M059J (cell line): ENCODE measurements at regions not wholly inside any gene's neighbourhood (a gene's known extent, or its start where the extent isn't known, plus 50 kb on each side); places are given as distances from the start of the nearest gene placed in this dataset.
"Not testable (repeated sequence)": the region's sequence is repeated elsewhere in the genome, so short reads cannot be mapped to it uniquely, and the experiment has no call there.

Experiments used
- DNase-seq: peaks from one replicate; pipeline ENCODE4 v3.0.0-alpha.2; 2012; ENCODE audit warnings: low read depth

DNA sequence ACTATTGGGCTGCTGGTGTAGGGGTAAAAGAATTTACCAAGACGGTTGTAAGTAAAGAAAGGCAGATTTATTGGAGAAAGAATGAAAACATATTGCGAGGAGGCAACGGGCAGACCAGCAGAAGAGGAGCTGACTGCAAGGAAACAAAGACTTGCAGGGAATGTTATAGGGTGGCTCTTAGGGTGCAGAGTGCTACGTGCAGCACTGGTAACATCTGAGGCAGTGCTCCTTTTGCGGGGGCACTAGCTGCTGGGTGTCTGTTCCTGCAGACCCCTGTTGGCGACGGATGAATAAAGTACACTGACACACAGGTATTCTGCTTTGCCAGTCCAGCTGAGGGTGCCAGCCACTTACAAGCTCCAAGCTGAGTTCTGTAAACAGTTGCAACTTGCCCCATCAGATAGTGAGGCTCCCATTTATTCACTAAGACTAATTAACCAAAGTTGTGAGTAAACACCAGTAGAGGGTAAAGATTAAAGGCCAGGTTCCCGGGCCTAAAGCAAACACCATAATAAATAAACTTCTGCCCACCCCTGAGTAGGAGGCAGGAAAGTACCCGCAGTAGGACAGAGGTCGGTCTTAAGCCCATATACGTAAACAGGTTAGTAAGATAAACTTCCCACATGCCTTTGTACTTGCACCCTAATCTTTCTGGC, 140.2 kb upstream of the KCNK1 start:
- no peak for DNase-seq

- no peak for DNase-seq
Observed at GRCh38 chr1:233477359-233477758, 136.5 kb upstream of the KCNK1 start.

DNA sequence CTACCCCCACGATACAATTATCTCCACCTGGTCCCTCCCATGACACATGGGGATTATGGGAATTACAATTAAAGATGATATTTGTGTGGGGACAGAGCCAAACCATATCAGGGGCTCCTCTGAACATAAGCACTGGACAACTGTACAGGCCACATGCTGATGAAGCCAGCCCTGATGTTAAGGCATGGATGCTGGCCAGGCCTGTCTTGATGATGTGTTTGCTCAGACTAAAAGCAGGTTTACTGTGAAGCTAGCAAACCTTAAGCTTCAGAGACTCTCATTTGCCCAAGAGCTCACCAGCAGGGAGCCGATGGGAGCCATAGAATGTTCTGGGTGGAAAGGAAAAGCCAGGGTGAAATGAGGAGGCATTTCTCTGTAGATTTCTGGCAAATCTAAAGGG, 135.3 kb upstream of the KCNK1 start:
- DNase-seq = no peak

- DNase-seq = no peak
Observed at GRCh38 chr1:233479110-233479890, 134.6 kb upstream of the KCNK1 start.

DNA sequence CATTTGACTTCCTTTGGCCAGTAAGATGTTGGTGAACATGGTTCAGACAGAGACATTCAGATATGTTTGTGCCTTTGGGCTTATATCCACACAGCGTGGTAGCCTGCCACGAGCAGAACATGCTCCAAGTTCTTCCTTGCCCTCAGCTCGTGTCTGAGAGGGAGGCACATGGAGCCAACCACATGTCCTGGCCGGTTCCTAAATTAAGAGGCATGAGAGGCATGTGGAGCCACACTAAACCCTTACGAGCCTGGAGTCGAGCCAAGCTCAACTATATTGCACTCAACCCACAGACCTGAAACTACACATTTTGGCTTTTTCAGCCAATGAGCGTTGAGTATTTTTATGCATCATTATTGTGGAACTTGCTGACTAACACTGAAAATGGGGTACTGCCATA, 133.7 kb upstream of the KCNK1 start:
- DNase-seq = peak; percentile 39

DNA sequence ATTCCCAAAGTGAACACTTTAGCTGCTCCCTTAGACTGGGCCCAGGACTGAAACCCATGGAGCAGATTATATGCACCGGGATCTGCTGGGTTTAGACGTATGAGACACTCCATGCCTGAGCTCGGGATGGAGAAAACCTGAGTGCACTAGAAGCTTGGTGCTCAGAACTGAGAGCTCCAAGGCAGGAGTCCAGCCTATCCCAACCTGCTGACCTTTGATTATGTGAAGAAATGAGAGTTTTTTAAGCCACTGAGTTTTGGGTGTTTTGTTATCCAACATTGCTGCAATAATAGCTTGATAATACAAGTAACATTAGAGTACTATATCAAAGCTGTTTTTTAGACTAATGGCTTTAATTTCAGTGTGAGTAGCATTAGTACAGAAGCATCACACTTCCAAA, 131.5 kb upstream of the KCNK1 start:
- no peak for DNase-seq

DNA sequence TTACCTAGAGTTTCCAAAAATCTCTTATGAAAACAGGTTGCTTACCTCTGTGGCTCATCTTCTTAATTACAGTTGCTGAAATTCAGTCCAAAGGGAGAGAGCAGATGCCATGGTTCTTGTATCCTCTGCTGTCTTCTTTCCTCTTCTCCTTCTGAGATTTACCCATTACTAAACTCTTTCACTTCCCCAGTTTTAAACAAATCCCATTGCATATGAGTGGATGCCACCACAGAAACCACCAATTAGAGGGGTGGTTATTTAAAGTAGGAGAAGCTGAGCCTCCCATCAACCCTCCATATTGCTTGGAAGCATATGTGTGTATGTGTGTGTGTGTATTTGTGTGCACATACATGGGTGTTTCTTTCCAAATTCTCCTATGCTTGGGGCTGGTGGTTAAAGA, 128.5 kb upstream of the KCNK1 start:
- DNase-seq = no peak

DNA sequence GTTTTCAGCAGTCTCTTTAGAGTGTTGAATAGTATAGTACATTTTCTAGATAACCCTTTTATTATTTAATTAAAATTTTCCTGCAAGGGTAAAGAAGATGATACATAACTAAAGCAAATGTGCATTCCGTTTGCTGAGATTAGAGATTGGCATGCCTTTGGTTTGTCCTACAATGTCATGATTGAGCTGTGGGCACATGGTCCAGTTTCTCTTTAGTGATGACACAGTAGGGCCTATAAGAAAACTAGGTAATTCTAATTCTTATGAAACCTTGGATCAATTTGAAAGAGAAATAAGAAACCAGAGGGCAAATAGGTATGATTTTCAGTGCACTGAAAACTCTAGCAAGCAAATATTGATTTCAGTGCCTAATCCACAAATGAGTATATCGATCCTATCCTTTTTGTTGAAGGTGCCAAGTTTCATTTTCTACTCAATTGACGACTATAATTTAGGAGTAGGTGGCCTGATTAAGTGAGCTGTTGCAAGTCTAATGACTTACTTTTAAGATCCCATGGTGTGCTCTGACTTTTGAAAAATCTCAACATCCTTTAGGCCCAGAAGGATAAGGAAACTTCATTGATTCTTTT, 128.0 kb upstream of the KCNK1 start:
- DNase-seq = no peak

GRCh38 chr1:233487408-233487807, 126.5 kb upstream of the KCNK1 start:
- no peak for DNase-seq

DNA sequence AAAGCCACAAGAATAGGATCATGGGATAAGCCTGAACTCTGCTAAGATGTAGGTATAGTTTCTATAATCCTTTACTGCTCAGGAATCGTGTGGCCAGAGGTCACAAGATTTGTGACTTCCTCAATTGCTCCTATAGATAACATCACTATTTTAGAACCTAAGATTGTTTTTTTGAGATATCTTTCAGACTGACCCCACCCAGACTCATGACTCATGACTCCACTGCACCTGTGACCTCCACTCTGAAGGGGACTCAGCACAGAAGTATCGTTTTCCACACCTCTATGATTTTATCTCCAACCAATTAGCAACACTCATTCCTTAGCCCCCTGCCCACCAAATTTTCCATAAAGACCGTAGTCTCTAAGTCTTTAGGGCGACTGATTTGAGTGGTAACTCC, 124.5 kb upstream of the KCNK1 start:
- no peak for DNase-seq

- no peak for DNase-seq
Observed at GRCh38 chr1:233490488-233490887, 123.4 kb upstream of the KCNK1 start.

DNA sequence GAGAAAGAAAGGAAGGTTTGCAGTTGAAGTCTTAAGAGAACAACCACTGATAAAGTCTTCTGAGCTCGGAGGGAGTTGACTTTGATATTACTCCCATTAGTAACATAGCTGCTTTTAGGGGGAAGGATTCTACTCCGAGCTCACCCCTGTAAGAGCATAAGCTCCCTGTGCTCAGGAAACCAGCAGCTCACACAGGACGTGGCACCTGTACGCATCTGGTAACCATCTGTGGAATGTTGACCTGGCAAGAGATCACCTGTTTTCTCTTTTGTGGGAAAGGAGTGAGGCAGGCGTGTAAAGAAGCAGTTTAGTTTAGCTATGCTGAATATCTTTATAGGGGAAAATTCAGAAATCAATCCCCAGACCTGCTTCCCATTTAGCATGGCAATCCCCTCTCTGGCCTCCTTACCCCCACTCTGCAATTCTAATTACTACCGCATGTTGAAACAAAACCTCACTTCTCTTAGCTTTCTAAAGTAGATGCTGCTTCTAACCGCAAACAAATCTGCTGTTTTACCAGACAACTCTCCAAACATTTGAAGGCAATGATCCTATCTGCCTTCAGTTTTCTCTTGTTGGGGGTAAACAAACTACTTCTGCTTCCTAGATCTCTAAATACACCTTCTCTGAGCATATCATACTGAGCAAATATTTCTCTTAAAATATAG, 121.8 kb upstream of the KCNK1 start:
- DNase-seq = no peak

GRCh38 chr1:233496993-233497392, 116.9 kb upstream of the KCNK1 start:
- no peak for DNase-seq

GRCh38 chr1:233497679-233498078, 116.2 kb upstream of the KCNK1 start:
- DNase-seq = no peak

DNA sequence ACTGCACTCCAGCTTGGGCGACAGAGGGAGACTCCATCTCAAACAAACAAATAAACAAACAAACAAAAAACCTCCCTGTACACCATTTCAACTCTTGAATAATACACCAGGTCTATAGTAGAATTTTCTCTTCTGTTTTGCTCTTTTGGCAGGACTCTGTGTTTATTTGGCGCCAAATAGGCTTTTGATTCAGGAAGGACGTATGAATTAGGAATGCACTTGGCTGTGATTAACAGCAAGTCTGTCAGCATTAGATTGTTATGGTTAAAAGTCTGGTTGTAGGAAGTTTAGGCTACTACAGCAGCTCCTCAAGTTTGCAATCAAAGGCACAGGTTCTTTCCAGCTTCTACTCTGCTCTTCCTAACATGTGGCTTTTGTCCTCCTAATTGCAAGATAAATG, 113.8 kb upstream of the KCNK1 start:
- DNase-seq = no peak

GRCh38 chr1:233503366-233503954, 110.4 kb upstream of the KCNK1 start:
- DNase-seq = no peak

DNA sequence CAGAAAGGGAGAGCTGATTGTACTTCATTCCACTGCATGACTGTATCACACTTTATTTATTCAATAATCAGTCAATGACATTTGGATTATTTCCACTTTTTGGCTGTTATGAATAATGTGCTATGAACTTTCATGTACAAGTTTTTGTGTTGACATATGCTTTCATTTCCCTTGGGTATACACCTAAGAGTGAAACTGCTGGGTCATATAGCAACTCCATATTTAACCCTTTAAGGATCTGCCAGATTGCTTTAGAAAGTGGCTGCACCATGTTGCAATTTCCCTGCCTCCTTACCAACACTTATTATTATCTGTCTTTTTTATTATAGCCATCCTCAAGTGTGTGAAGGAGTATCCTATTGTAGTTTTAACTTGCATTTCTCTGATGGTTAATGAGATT, 108.8 kb upstream of the KCNK1 start:
- DNase-seq = no peak

- DNase-seq = not testable (repeated sequence)
Observed at GRCh38 chr1:233505889-233506288, 108.0 kb upstream of the KCNK1 start.

DNA sequence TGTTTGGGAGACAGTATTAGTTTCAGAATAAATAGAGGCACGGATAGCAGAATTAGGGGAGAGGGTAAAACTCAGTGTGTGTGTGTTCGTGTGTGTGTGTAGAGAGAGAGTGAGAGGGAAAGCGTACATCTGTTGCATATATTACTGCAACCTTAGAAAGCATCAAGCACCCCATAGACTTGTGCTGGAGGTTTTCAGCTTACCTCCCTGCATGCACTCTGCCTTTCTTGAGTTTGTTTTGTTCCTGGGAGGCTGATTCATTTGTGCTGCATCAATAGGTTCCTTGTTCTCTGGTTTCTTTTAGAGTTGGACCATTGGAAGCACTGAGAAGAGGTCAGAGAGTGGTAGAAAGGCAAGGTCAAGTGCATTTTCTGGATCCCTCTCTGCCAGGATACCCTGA, 104.4 kb upstream of the KCNK1 start:
- no peak for DNase-seq

DNA sequence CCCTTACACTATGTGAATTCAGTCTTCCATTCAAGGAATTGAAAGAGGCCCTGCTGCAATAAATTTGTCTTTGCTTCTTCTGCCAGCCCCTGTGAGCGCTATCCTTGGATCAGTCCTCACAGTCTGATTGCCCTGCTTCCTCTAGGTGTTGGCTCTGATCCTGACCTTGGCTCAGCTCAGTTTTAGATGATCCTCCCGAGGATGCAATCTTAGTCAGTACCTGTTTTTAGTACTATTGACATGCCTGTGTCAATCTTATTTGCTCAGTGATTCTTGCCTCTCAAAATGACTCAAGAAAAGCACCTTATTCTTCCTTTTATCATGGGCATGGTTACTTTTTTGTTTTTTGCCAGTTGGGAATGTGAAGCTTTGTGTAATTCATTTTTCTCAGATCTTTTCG, 101.4 kb upstream of the KCNK1 start:
- no peak for DNase-seq

DNA sequence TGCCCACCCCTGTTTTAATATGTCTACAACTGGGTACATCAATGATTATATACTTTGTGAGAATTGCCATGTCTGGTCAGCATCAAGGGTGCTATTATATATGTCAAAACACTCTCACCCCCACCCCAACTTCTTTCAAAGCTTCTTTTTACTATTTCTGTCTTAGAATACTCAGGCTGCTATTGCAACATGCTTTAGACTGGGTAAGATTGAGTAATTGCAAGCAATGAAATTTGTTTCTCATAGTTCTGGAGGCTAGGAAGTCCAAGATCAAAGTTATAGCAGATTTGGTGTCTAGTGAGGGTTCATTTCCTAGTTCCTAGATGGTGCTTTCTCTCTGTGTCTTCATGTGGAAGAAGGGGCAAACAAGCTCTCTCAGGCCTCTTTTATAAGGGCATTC, 100.5 kb upstream of the KCNK1 start:
- DNase-seq = no peak

GRCh38 chr1:233514946-233515391, 98.9 kb upstream of the KCNK1 start:
- no peak for DNase-seq
